ENCODE measurements at regions not wholly inside any gene's neighbourhood (a gene's known extent, or its start where the extent isn't known, plus 50 kb on each side); places are given as distances from the start of the nearest gene placed in this dataset.

DNA sequence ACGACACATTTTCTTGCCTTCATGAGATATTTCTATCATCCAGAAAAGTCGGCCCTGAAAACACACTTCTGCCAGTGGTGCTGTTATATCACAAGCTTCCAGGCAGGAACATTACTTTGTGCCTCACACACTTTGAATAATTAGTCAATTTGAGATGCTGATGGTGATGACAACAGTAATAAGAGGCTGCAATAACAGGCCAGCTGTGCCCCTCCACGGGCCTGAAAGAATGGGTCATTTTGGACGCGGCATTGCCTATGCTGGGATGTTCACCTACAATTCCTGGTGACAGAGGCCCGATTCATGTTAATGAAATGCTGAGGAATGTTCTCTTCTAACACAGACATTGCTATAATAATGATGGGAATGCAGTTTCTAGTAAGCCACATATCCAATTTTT, 463.8 kb upstream of the KIRREL3 start:
- Histone ChIP-seq H3K9me3 (ENCODE audit: control insufficient read depth, insufficient read depth, low read length) (no peaks in the 10 kb centered on the region), H2BK15ac (ENCODE audit: low read depth, low read length) (no peak overlapping the region), H3K56ac (ENCODE audit: extremely low read depth, insufficient read depth, low read length) (no peak overlapping the region), H2AK9ac (replicated peaks; ENCODE audit: low read depth, low read length, poor library complexity) (no peak overlapping the region), H4K8ac (ENCODE audit: low read depth in 2 of 2, low read length in 2 of 2) (no peak overlapping the region), H4K5ac (ENCODE audit: low read depth, low read length) (no peak overlapping the region), H3K4me3 (ENCODE audit: insufficient read depth, low read depth, low read length) (no peak overlapping the region), H3K27ac (ENCODE audit: insufficient read depth, low read length) (no peak overlapping the region), H3K27me3 (ENCODE audit: control insufficient read depth, insufficient read depth, low read length) (peaks cover 2% of the 10 kb centered on the region; the same call in 1 of the 2 replicates), H4K20me1 (ENCODE audit: insufficient read depth, low read length) (no peaks in the 10 kb centered on the region), H3K14ac (replicated peaks; ENCODE audit: low read depth, low read length) (no peak overlapping the region), H3K36me3 (ENCODE audit: control insufficient read depth, insufficient read depth, low read length) (no peaks in the 10 kb centered on the region), H2BK5ac (ENCODE audit: low read depth, low read length, poor library complexity, severe bottlenecking) (no peak overlapping the region), H2BK20ac (ENCODE audit: low read depth, low read length) (no peak overlapping the region), H3K4ac (ENCODE audit: low read depth, low read length) (no peak overlapping the region), H3K9me1 (ENCODE audit: insufficient read depth, low read length) (no peaks in the 10 kb centered on the region), H3K18ac (ENCODE audit: low read depth, low read length) (no peak overlapping the region), H3K23ac (ENCODE audit: low read depth, low read length) (no peak overlapping the region), H2AFZ (replicated peaks; ENCODE audit: low read length, poor library complexity) (no peak overlapping the region), H2AK5ac (ENCODE audit: low read depth, low read length) (no peak overlapping the region), H3K79me1 (ENCODE audit: low read depth in 1 of 2, low read length in 2 of 2) (no peaks in the 10 kb centered on the region), H3K4me2 (ENCODE audit: low read depth, low read length) (no peak overlapping the region), H2BK120ac (ENCODE audit: low read depth, low read length) (no peak overlapping the region), H3K4me1 (ENCODE audit: control insufficient read depth, insufficient read depth, low read length) (no peaks in the 10 kb centered on the region), H3K9ac (ENCODE audit: low read depth, low read length) (no peak overlapping the region), H4K91ac (ENCODE audit: insufficient read depth, low read depth, low read length) (no peak overlapping the region)
- intact Hi-C loops (cut with micrococcal nuclease) = no loop called here
- ChIA-PET POLR2A (ENCODE audit: unreplicated experiment) (no interaction called here), CTCF (no interaction called here)
- ATAC-seq (ENCODE audit: low read depth) = no peak
- no peak for TF ChIP-seq MAZ (IDR thresholded peaks at IDR 0.05; ENCODE audit: borderline replicate concordance, low read depth, low read length)
- TF ChIP-seq CEBPB (IDR thresholded peaks at IDR 0.05; ENCODE audit: low read depth, low read length) = no peak
- no peak for TF ChIP-seq CHD1 (IDR thresholded peaks at IDR 0.05; ENCODE audit: low read depth, low read length)
- TF ChIP-seq SMC3 (IDR thresholded peaks at IDR 0.05; ENCODE audit: low read depth, low read length) = no peak
- no peak for TF ChIP-seq ELK1 (IDR thresholded peaks at IDR 0.05; ENCODE audit: borderline replicate concordance, low read depth, low read length)
- TF ChIP-seq MXI1 (IDR thresholded peaks at IDR 0.05; ENCODE audit: borderline replicate concordance, low read depth, low read length) = no peak
- TF ChIP-seq POLR2A (IDR thresholded peaks at IDR 0.05; ENCODE audit: low read depth, low read length) = no peak
- no peak for TF ChIP-seq MAFK (IDR thresholded peaks at IDR 0.05; ENCODE audit: low read depth, low read length)
- no peak for TF ChIP-seq CTCF (conservative IDR thresholded peaks at IDR 0.05; ENCODE audit: low read depth, low read length)
- no peak for TF ChIP-seq FOS (IDR thresholded peaks at IDR 0.05; ENCODE audit: low read depth, low read length)
- TF ChIP-seq RFX5 (IDR thresholded peaks at IDR 0.05; ENCODE audit: low read depth, low read length) = no peak
- TF ChIP-seq BHLHE40 (IDR thresholded peaks at IDR 0.05; ENCODE audit: low read depth, low read length) = no peak
- TF ChIP-seq NFE2L2 (IDR thresholded peaks at IDR 0.05; ENCODE audit: low read depth, low read length) = no peak
- no TSS peak for BruUV-seq (replicated peaks)
- WGBS, 2 experiments (ENCODE audit: extremely low coverage in 2 of 2, insufficient read length in 1 of 2) = no CpG with 5 or more reads among the region's 6 CpGs
- dilution Hi-C loops (cut with HindIII; ENCODE audit: low sequenced_read_pairs, unreplicated experiment) = no loop called here
- no peak for DNase-seq
- in situ Hi-C loops (cut with MboI; ENCODE audit: low sequenced_read_pairs) = no loop called here
